Natural killer cell (primary cell): ENCODE measurements at regions not wholly inside any gene's neighbourhood (a gene's known extent, or its start where the extent isn't known, plus 50 kb on each side); places are given as distances from the start of the nearest gene placed in this dataset.

ENCODE experiments used
- ATAC-seq, 3 donors: fragments of 150-1000 bp in 2 of 3; fragments of 200-7000 bp in 1 of 3; cut with Tn5 transposase; 1 replicate in 1 of 3; 2 replicates in 2 of 3; pipeline ENCODE4 v1.10.0; 2021; ENCODE audit warnings: mild to moderate bottlenecking in 2 of 3, moderate library complexity in 2 of 3
- DNase-seq, 2 donors: peaks; one replicate each; pipeline versions ENCODE4 v3.0.0 to v3.0.0-alpha.2; 2013 to 2021; ENCODE audit warnings: mixed read lengths in 1 of 2
- H3K27ac ChIP-seq: one replicate; pipeline ENCODE4 v1.5.1; 2013; ENCODE audit warnings: mild to moderate bottlenecking, low read length
- H3K27me3 ChIP-seq: one replicate; pipeline ENCODE4 v1.6.1; 2013; ENCODE audit warnings: low read length; ENCODE audit not compliant: control insufficient read depth, insufficient read depth
- H3K36me3 ChIP-seq: one replicate; pipeline ENCODE4 v1.6.1; 2013; ENCODE audit warnings: low read length; ENCODE audit not compliant: control insufficient read depth, insufficient read depth
- H3K4me1 ChIP-seq: one replicate; pipeline ENCODE4 v1.6.1; 2013; ENCODE audit warnings: low read length; ENCODE audit not compliant: control insufficient read depth, insufficient read depth
- H3K4me3 ChIP-seq: one replicate; pipeline ENCODE4 v1.5.1; 2013; ENCODE audit warnings: low read length
- H3K9me3 ChIP-seq: one replicate; pipeline ENCODE4 v1.6.1; 2013; ENCODE audit warnings: low read length; ENCODE audit not compliant: control insufficient read depth, insufficient read depth
- H3K27ac Mint-ChIP-seq, 2 donors: one replicate each; pipeline ENCODE4 v1.8.0; 2022; ENCODE audit warnings: mild to moderate bottlenecking in 2 of 2, mixed read lengths in 2 of 2, moderate library complexity in 1 of 2
- H3K27me3 Mint-ChIP-seq, 2 donors: one replicate each; pipeline ENCODE4 v1.8.0; 2022; ENCODE audit warnings: low read depth in 2 of 2, mixed read lengths in 2 of 2
- H3K36me3 Mint-ChIP-seq: one replicate; pipeline ENCODE4 v1.8.0; 2022; ENCODE audit warnings: mixed read lengths
- H3K4me1 Mint-ChIP-seq, 2 donors: one replicate each; pipeline ENCODE4 v1.8.0; 2022; ENCODE audit warnings: mixed read lengths in 2 of 2
- H3K4me3 Mint-ChIP-seq: one replicate; pipeline ENCODE4 v1.8.0; 2022; ENCODE audit warnings: mild to moderate bottlenecking, moderate library complexity, mixed read lengths
- H3K9me3 Mint-ChIP-seq, 2 donors: one replicate each; pipeline ENCODE4 v1.8.0; 2022; ENCODE audit warnings: mixed read lengths in 2 of 2
- CTCF ChIP-seq: fragments of 200-600 bp; IDR thresholded peaks from one replicate; pipeline ENCODE4 v1.8.0; 2022; ENCODE audit warnings: antibody characterized with exemption
- WGBS: methylation state at CpG from one replicate; pipeline ENCODE4 v1.1.7; 2013; ENCODE audit warnings: missing lambda C conversion rate; ENCODE audit not compliant: insufficient coverage; 5-methylcytosine and 5-hydroxymethylcytosine counted together
- intact Hi-C: fragments of 100-400 bp; cut with micrococcal nuclease; formaldehyde crosslinking; loops from one replicate; pipeline ENCODE4 v1.14.2; 2022

- intact Hi-C loops = no loop called here
- peaks cover 31% of the 10 kb centered on the region for H3K27me3 ChIP-seq
- no peaks in the 10 kb centered on the region for H3K4me1 ChIP-seq
- DNase-seq (no peak), ATAC-seq (no peak)
- no peak for TF ChIP-seq CTCF
- H3K36me3 Mint-ChIP-seq = no peaks in the 10 kb centered on the region
- no peak overlapping the region for H3K27ac Mint-ChIP-seq
- no peaks in the 10 kb centered on the region for H3K9me3 ChIP-seq
- H3K4me3 ChIP-seq = no peak overlapping the region
- peak overlapping the region; percentile 46 for H3K4me3 Mint-ChIP-seq
- H3K9me3 Mint-ChIP-seq = no peaks in the 10 kb centered on the region
- H3K36me3 ChIP-seq = no peaks in the 10 kb centered on the region
- 8% methylated on average over 20 of the region's 20 CpGs for WGBS
- H3K4me1 Mint-ChIP-seq = peaks cover 4 to 5% of the 10 kb centered on the region in 2 donors
- H3K27me3 Mint-ChIP-seq = peaks cover 64 to 83% of the 10 kb centered on the region in 2 donors
- H3K27ac ChIP-seq = no peak overlapping the region
These were observed 78.2 kb downstream of the NR2F2 start for GRCh38 chr15:96408591-96409183.

- Mint-ChIP-seq H3K27ac (no peak overlapping the region), H3K36me3 (no peaks in the 10 kb centered on the region)
- intact Hi-C loops = no loop called here
These were observed 79.0 kb downstream of the NR2F2 start for GRCh38 chr15:96409215-96410138.

GRCh38 chr15:96410175-96411055, 79.9 kb downstream of the NR2F2 start:
- intact Hi-C loops = no loop called here
- Mint-ChIP-seq H3K36me3 (no peaks in the 10 kb centered on the region), H3K27me3 (peaks cover 78 to 92% of the 10 kb centered on the region in 2 donors), H3K9me3 (no peaks in the 10 kb centered on the region), H3K4me3 (no peak overlapping the region), H3K27ac (no peak overlapping the region), H3K4me1 (peaks cover 4 to 5% of the 10 kb centered on the region in 2 donors)
- DNase-seq (no peak), ATAC-seq (no peak)
- WGBS = 4% methylated on average over 14 of the region's 16 CpGs
- H3K36me3 ChIP-seq = no peaks in the 10 kb centered on the region
- TF ChIP-seq CTCF = no peak
- H3K4me3 ChIP-seq = no peak overlapping the region
- H3K9me3 ChIP-seq = no peaks in the 10 kb centered on the region
- peaks cover 37% of the 10 kb centered on the region for H3K27me3 ChIP-seq
- no peak overlapping the region for H3K27ac ChIP-seq
- H3K4me1 ChIP-seq = no peaks in the 10 kb centered on the region

More at GRCh38 chr15:96409215-96410138, 79.0 kb downstream of the NR2F2 start:
- 6% methylated on average over 76 of the region's 77 CpGs for WGBS
- H3K9me3 ChIP-seq = no peaks in the 10 kb centered on the region
- no peaks in the 10 kb centered on the region for H3K36me3 ChIP-seq
- no peak for TF ChIP-seq CTCF
- H3K4me1 Mint-ChIP-seq = peaks cover 4 to 5% of the 10 kb centered on the region in 2 donors
- ATAC-seq (no peak), DNase-seq (no peak)
- no peak overlapping the region for H3K4me3 ChIP-seq
- peaks cover 32% of the 10 kb centered on the region for H3K27me3 ChIP-seq
- H3K27me3 Mint-ChIP-seq = peaks cover 69 to 85% of the 10 kb centered on the region in 2 donors
- no peak overlapping the region for H3K27ac ChIP-seq
- peak overlapping the region; percentile 46 for H3K4me3 Mint-ChIP-seq
- no peaks in the 10 kb centered on the region for H3K4me1 ChIP-seq
- H3K9me3 Mint-ChIP-seq = no peaks in the 10 kb centered on the region
